ENCODE measurements at regions not wholly inside any gene's neighbourhood (a gene's known extent, or its start where the extent isn't known, plus 50 kb on each side); places are given as distances from the start of the nearest gene placed in this dataset.

DNA sequence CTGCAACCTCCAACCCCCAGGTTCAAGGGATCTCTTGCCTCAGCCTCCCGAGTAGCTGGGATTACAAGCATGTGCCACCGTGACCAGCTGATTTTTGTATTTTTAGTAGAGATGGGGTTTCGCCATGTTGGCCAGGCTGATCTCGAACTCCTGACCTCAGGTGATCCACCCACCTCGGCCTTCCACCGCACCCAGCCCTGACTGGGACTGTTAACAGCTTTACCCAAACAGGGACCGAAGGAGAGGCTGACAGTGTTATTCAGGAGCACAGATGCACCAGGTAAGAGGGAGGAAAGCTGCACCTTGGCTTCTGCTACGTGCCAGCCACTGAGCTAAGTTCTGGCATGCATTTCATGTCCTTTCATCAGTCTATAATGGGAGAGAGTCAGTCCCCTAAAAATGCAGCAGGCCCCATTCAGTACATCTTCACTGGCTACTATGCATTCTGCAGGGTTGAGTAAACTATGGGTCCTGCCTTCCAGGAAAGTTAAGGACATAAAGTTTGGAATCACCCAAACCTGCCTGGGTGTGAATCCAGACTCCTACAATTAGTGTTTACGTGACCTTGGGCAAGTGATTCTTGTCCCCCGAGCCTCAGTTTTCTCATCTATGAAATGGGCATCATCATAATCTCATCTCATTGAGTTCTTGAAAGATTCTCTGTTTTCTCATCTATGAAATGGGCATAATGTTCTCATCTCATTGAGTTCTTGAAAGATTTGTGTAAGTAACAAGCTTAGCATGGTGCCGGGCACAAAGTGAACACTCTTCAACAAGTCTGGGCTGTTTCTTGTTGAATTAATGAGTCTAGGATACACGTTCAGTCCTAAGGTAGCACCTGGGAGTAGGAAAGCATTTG is 82.2 kb downstream of the CPN2 start:
- no peak for DNase-seq

DNA sequence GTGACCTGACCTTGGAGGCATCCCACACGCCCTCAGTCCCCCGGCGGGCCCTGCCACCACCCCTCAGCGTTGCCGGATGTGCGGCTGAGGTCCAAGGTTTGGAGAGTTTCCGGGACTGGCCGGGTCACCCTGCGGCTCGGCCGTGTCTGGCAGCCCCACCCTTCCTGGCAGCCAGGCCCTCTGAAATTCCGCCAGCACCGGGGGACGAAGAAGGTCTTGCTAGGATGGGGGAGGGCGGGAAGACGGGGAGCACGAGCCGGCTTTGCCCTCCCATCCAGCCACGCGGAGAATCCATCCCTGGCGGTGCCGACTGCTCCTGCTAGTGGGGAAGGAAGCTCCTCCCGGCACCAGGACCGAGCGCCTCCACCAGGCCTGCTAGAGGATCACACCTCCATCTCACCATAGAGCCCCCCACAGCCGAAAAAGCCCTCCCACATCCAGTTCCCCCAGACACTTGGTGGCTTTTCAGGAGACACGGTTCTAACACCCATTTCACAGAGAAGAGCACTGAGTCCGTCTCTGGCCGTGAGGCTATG is 81.5 kb downstream of the CPN2 start:
- DNase-seq: no peak

DNA sequence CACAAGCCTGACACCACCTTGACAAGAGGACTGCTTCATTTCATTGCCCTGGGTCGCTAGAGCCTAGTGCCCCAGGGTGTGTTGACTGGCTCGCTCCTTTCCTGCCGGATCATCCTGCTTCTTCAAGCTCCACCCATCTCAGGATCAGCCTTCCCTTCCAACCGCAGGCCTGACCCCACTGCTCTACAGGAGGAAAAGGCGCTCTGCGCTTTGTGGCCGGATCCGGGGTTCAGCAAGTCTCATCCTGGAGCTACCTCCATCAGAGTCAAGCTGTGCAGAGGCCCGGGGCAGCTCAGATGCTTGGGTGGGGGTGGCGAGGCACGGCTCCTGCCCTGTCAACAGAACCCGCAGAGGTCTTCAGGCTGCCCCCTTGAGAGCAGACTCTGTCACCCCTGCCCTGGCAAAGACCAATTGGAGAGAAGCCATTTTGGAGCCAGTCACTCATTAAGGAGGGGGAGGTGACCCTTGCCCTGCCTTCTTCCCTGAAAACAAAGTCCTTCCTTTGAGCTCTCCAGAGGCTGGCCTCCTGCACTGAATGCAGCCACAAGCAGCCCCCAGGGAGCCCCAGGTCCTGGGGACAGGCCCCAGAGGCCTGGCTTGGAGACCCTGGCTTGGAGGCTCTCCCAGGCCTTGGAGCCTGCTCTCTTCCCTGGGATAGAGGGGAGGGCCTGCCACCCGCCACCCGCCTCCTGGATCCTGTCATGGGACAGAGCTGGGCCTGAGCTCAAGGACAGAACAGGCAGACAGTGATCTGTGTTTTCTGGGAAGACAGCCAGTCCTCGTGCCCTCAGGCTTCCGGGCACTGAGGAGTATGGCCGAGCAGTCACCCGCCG is 80.3 kb downstream of the CPN2 start:
- no peak for DNase-seq

DNA sequence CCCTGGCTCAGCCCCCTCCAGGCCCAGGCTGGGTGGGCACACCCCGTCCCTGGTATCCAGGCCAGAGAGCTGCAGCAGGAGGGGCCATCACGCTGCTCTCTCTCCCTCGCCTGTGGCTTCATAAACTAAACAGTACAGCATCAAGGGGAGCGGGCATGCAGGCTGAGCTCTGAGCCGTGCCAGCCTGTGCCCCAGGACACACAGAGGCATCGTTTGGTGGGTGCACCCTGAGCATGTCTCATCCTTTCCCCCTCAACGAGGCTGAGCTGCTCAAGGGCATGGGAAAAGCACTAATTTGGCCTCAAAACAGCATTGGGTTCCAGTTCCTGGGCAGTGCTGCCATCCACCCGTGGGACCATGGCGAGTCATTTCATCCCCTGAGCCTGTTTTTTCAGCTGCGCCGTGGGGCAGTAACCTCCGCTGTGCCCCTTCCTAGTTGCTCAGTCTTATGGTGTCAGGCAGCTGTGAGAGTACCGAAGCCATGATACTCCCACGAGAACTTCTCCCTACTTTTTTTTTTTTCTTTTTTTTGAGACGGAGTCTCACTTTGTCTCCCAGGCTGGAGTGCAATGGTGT is 79.6 kb downstream of the CPN2 start:
- no peak for DNase-seq

DNA sequence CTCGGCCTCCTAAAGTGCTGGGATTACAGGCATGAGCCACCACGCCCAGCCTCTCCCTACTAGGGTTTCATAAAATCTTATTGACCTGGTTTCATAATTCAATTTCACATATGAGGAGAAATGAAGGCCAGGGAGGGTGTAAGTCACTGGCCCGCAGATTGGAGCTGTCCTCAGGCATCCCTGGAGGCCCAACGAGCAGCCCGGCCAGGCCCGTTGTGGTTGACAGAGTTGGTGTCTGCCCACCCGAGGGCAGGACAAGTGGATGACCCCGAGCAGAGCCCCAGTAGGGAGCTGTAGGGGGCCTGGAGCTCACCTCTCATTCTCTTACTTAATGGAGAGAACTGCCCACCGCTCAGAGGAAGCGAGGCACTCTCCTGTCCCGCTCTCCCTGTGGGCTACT is 78.9 kb downstream of the CPN2 start:
- DNase-seq: no peak

DNA sequence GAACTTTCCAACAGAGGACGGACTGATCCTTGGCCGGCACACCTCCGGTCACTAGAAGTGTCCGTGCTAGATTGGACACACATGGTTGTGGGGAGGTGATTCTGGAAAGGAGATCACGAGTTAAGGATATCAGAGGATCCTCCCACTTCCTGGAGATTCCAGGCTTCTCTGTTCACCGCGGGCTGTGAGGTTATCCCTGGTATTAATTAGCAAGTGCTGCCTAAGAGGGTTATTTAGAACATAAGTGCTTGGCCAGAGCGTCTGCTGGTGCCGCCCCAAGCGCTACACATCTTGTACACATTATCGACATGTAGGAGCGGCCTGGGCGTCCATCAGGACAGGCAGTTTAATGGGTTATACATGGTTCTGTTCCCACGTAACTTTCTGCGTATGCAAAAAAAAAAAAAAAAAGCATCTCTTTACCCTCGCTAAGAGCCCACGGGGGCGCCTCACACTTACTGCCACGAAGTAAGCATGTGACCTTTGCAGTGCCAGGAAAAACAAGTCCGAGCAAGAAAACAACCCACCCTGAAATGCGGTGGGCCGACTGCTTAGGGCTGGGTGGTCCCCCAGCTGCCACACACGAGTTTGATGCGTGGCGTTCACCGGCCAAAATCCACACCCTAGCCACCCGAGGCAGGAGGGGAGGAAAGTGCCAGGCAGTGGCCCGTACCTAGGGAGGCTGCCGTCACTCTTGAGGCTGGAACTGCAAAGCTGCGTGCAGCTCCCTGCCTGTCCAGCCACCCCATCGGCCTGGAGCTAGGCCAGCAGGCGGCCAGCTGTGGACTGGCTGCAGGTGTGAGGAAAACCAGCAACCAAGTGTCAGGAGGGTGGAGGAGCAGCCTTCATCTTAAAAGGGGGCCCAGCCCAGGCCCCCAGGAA is 78.0 kb downstream of the CPN2 start:
- no peak for DNase-seq

DNA sequence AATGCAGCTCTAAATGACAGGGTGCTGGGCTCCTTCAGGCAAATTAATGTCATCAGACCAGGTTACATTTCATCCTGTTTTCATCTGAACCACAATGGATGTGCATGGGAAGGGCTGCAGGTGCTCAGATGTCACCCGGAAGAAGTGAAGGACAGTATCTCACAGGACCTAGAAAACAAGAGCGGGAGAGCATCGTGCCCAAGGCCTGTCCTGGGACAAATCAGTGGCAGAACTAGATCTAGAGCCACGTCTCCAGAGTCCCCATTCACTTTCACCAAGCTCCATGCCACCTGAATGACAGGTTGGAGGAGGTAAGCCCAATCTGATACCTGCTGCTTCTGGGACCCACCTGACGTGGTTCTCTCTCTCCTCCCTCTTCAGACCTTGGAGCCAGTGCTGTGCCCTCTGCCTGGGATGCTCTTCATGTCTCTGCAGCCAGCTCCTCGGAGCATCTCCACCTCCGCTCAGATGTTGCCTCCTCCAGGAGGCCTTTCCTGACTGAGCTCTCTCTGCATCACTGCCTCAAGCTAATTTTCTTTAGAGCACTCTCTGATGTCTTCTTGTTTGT is 77.3 kb downstream of the CPN2 start:
- no peak for DNase-seq

DNA sequence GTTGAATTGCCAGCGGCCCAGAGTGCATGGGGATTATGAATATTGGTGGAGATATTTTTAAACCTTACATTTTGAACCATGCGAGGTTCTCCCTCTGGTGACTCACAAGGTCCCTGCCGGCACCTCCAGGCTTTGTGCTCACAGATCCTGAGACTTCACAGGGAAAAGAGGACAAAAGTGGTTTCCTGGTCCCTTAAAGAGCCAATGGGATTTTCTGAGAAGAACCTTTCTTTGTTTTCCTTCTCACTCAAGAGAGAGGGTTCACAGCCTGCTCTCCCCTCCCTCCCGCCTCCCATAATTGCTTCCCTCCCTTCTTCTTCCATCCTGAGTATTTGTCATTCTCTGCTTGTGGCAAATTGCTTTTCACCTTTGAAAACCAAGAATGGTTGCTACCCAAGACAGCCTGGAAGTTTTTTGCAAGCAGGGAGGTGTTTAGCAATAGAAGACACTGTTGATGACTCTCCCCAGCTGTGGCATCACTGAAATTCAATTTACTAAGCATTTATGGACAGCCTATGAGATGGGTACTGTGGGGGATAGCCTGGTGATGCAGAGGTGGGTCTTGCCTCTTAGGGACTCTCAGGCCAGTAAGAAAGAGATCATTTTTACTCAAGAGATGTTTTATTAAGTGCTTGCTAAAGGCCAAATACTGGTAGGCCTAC is 76.6 kb downstream of the CPN2 start:
- DNase-seq: no peak

DNA sequence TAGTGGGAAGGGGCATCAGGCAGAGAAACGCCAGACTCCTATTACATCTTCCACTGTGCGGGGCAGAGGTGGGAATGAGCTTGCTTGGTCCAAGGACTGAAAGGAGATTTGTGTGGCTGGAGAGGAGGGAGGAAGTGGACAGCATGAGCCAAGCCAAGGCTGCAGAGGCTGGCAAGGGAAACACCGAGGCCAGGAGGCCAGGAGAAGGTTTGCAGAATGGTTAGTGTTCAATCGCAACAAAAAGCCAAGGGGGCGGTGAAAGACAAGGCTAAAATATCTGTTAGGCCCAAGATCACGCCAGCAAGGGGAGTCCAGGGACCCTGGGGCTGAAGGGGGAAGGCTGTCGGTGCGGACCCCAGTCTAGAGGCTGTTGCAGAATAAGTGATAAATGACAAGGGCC is 75.8 kb downstream of the CPN2 start:
- DNase-seq: no peak

DNA sequence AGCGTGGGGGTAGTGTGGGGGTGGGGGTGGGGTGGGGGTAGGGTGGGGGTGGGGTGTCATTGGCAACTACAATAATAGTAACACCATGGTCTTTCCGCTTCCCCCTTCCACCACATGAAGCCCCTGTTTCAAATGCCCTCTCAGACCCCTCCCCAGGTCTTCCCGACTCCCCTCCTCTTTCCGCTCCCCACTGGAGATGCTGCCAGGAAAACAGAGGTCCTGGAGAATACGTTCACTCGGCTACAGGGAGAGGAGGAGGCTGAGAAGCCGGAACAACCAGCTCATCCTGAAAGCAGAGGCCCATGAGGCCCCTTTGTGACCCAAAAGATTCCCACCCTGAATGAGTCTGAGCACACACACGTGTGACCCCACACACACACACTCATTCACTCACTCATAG is 75.4 kb downstream of the CPN2 start:
- DNase-seq: no peak

DNA sequence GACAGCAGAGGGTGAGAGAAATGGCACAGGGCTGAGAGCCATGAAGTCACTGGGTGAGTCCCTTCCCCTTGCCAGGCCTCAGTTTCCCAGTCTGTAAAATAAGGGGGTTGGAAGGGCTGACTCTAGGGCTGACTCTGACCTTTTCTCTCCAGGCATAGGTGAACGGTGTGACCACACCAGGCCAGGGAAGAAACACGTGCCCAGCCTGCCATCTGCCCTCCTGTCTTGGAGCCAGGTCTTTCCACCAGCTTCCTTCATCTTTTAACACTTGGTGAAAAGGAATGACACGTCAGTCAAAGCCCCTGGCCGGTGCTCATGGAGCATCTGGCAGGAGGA is 74.4 kb downstream of the CPN2 start:
- DNase-seq: no peak

DNA sequence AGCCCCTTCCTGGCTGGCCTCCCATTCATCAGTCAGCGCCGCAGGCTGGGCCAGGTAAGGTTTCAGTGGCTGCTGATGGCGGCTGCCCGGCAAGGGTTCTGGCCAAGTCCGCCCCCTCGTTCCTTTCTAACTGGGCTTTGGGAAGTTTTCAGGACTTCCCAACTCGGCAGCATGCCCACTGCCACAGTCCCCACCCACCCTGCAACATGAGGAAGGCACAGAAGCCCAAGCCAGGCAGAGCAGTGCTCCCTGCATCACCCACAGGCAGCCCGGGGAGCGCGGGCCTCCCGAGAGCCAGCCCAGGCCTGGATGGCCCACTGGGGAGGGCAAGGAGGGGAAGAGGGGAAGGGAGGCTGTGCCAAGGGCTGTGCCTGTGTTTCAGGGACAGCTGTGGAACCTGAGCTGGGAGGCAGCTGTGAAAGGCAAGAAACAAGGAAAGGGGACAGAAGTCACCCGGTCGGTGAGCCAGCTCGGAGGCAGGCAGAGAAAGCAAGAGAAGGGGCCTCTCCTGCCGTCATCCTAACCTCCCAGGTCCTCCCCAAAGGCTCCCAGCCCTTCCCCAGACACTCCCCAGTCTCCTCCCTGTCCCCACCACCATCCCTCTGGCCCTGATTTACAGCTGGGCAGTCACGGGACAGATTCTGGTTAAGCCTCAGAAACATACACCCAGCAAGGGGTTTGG is 73.9 kb downstream of the CPN2 start:
- peak; percentile 77 for DNase-seq

DNA sequence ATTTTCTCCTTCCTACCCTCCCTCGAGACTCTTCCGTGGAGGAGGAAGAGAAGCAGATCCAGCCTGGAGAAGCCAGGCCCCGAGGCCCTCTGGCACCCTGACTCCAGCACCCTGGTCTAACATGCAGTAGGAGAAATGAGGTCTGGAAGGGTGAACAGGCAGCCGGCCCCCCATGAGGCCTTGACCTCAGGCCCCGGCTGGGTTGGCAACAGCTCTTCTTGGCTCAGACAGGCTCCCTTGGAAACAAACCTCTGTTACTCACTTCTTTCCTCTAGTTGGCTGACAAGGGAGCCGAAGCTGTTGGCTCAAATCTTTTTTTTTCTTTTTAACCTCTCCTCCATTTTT is 73.4 kb downstream of the CPN2 start:
- no peak for DNase-seq

DNA sequence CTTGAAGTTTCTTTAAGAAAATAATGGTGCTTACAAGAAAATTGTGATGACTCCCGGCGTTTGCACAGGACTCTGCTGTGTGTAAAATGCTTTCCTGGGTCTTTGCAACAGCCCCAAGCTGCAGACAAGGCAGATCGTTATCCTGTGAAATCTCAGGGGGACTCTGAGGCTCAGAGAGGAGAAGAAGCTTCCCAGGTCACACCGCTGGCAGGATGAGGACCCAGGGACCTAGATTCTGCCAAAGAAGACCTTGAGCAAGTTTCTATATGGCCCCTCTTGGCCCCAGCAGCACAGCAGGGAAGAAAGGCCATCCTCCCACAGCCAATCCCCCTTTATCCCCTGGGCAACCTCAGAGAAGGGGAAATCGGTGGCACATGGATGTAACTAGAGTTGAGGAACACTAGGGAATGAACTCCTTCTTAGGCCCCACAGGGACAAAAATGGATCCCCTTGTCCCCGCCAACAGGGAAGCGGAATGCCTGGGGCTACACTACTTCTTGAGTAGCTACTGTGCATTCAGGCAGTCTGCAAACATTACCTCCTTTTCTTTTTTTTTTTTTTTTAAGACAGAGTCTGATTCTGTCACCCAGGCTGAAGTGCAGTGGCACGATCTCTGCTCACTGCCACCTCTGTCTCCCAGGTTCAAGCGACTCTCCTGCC is 72.8 kb downstream of the CPN2 start:
- no peak for DNase-seq

DNA sequence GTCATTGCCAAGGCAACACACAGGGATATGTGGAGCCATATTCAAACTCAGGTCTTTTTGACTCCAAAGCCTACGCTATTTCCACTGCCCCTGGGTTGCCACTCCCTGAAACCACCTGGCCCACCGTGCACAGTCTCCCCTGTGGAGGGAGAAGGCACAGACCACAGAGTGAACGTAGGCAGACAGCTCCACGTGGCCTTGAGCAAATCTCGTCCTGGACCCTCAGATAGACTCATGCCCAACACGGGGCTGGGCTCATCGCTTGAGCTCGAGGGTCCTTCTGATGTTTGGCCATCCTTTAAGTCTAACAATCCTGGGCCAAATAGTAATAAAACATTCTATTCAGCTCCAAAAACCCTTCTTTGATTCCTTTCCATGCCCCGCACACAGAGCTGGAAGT is 72.0 kb downstream of the CPN2 start:
- DNase-seq: no peak

DNA sequence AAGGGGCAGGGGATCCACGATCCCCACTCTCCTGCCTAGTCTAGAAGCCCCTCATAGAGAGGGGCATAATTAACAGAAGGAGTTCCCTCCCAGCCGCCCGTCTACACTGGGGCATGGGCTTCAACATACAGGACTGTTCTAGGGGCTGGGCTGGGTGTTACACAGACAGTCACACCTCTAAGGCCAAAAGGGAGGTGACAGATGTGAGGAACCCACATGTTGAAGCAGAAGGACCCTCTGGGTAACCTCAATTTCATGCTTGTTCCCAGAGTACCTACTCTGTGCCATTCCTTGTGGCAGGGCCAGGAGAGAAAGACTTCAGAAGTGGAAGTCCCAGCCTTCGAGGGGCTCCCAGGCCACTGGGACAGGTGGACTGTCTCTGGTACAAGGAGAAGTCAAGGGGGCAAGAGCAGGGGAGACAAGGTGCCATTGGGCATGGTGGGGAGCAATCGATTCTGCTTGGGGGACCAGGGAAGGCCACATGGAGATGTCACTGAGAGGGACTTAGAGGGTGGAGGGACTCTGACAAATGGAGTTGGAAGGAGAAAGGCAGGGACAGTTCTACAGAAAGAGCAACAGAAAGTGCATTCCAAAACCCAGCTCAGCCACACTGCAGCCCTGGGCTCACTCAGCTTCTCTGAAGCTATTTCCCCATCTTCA is 71.3 kb downstream of the CPN2 start:
- no peak for DNase-seq

DNA sequence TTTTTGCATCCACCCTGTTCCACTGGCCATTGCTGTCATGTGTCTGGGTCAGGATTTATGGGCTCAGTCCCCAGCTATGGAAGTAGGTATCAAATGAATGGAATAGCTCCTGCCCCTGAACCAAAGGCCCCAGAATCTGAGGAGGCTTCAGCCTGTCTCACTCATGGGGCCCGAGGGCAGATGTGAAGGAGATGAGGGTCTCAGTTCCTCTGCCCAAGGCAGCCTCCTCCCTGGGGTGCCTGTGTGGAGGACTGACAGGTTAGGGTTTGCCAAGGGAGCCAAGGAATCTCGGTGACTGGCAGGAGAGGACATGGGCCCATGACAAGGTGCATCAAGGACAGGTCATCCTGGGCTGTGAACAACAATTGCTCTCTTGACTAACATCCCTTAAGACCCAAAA is 70.4 kb downstream of the CPN2 start:
- DNase-seq: no peak

DNA sequence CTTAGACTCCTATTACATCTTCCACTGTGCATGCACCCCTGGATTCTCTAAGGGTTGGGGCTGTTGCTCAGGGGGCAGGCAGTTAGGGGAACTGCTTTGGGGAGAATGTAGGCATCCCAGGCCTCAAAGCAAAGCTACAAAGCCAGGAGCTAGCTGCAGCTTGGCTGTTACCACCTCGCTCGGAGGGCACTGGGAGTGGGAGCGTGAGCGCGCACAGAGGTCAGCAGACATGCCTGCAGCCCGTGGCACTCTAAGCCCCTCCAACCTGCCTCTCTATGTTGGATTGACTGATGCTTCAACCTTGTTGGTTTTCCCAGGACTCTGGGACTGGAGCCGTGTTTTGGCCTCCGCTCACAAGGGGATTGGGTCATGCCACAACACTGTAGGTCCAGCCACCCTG is 69.8 kb downstream of the CPN2 start:
- no peak for DNase-seq

DNA sequence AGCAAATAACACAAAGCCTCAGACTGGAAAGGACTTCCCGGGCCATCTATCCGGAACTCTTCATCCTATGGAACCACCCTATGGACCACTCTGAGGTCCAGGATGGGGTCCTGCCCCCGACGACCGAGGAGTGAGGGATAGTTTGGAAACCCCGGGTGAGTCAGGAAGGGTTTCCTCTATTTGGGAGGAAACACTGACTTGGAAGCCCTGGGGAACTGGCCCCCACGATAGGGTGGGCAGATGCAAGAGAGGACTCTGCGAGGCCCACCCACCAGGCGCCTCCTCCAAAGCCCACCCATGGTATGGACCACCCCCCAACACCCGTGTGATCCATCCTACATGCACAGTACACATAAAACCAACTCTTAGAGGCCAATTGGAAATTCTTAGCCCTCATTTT is 69.4 kb downstream of the CPN2 start:
- no peak for DNase-seq

DNA sequence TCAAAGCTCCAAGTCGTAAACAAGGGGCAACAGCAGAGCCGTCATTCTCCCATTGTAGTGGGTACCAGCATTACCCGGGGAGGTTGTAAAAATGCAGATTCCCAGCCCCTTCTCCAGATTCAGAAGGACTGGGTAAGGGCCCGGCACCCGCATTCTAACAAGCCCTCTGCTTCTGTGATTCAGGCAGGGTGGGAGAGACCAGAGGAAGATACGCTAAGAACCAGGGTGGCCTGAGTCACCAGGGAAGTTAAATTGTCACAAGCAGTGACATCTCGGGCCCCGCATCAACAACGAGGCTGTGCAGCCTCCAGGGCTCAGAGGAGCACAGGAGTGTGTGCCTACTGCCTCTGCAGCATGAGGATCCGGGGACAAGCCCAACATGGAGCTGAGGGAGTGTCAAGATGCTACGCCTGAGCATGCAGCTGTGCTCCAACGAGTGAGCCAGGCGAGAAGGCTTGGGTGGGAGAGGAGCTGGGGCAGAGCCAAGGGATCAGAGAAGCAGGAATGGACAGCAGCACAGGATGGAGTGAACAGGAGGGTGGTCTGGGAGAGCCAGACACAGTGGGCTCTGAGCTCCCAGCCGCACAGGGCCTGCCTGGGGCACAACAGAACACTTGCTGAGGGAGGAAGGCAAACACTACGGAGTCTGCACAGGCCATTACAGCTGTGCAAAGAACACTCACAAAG is 68.5 kb downstream of the CPN2 start:
- DNase-seq: no peak
